MV-4-11 (cell line): ENCODE measurements at regions not wholly inside any gene's neighbourhood (a gene's known extent, or its start where the extent isn't known, plus 50 kb on each side); places are given as distances from the start of the nearest gene placed in this dataset.

ENCODE experiments used
- DNase-seq: peaks from one replicate; lab custom pipeline; 2025; lab: John Stamatoyannopoulos, UW

- no peak for DNase-seq
These were observed 112.7 kb upstream of the ITGA1 start for GRCh38 chr5:52674815-52675545.

DNA sequence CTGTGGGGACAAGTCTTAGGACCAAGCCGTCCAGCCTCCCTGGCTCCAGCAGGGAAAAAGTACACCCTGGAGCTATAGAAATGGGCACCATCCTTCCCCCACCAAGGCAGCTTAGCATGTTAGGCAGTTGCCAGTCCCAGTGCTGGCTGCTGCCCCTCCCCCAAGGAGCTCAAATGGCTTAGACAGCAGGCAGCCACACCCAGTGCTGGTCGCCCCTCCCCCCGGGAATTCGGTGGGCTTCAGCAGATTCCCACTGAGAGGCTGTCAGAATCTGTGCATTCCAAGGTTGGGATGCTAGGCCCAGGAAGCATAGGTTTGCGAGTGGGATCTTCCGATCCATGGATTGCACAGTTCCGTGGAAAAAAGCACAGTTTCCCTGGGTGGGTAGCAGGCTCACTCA, 105.2 kb upstream of the ITGA1 start:
- no peak for DNase-seq

DNA sequence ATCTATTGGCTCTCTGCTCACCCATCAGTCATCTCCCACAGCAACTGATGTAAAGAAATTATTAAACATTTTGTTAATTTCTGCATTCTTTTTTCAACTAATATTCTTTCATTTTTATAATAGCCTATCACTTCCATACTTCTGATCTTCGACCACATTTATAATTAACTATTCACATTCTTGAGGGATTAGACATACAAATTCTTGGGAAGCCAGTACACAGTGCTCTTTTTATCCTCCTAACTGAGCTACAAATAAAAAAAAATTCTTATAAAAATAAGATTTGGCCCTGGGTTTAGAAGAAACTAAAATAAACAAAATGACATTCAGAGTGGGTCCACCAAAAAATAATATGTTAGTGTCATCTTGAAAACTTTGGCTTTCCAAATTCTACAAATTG, 103.7 kb upstream of the ITGA1 start:
- DNase-seq = no peak

- no peak for DNase-seq
These were observed 102.2 kb upstream of the ITGA1 start for GRCh38 chr5:52685566-52685965.

GRCh38 chr5:52685971-52686370, 101.7 kb upstream of the ITGA1 start:
- no peak for DNase-seq

DNA sequence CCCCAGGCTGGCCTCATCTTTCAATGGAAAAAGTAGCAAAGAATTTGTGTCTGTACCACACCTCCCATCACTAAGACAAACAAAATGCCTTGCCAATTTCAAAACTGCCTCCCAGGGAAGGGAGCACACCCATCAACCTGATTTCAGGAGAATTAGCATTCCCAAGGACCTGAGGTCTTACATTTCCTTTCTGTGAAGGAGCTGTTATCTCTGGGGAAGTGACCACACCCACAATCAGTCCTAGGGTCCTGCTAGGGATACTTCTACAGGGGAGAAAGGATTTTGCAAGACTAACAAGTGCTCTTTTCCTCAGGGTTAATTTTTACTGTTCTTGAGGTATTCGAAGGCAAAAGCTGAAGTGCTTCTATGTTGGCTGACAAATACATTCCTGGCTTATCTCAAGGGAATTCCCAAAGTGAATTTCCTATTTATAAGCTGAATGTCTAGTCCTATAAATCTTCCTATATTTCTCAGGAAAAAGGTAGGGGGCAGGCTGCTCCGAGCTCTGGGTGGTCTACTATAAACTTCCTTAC, 97.4 kb upstream of the ITGA1 start:
- DNase-seq = no peak

GRCh38 chr5:52692039-52692438, 95.7 kb upstream of the ITGA1 start:
- no peak for DNase-seq

DNA sequence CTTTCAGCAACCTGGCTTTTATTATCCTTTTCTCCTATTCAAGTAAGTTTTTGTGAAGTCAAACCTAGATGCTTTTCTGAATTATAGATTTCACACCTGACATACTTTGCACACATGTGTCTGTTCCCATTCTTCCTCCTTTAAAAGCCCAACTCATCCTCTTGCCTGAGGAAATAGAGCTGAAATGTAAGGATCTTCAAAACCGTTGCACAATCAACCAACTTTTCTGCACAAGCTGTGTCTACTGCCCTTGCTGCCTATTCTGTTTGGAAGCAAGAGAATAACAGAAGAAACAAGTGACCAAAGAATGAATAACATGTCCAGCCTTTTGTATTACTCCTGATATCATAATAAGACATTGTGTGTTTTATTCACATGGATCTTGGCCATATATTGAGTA, 95.1 kb upstream of the ITGA1 start:
- DNase-seq = no peak

GRCh38 chr5:52693280-52693679, 94.4 kb upstream of the ITGA1 start:
- DNase-seq = no peak

- no peak for DNase-seq
These were observed 93.9 kb upstream of the ITGA1 start for GRCh38 chr5:52693836-52694235.

DNA sequence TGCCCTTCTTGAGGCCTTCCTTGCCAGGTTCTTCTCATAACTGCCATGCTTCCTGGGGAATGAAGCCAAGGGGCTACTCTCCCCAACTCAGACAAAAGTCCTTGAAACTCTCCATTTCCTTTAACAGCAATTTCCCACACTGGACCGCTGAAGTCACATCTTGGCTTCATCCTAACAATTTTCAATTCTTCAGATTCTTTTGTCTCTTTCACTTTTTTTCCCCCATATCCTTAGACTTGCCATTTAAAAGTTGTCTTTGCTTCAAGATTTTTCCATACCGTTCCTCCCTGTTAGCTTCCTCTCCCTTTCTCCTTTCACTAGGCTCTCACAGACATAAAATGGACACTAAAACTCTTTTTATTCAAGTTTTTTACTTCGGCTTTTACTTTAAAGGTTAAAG, 93.1 kb upstream of the ITGA1 start:
- no peak for DNase-seq

- DNase-seq = peak; percentile 40
These were observed 84.8 kb upstream of the ITGA1 start for GRCh38 chr5:52702877-52703276.

DNA sequence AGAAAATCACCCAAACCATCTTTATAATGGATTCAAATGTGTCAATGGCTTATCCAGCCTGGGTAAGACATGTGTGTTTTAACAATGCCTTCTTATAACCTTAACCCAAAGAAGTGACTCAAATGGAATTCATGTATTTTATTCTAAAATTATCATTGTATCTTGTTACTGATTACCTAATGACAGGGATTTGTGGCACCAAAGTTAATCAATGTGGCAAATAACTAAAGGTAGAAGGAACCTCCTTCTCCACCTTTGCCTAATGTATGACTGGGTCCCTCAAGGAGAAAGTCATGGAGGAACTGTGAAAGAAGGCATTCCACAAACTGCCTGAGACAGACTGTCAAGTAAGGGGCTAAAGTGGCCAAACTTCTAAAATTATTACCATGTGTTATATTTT, 84.4 kb upstream of the ITGA1 start:
- DNase-seq = no peak

GRCh38 chr5:52705720-52706119, 82.0 kb upstream of the ITGA1 start:
- peak; percentile 65 for DNase-seq

GRCh38 chr5:52706775-52707174, 80.9 kb upstream of the ITGA1 start:
- DNase-seq = no peak

DNA sequence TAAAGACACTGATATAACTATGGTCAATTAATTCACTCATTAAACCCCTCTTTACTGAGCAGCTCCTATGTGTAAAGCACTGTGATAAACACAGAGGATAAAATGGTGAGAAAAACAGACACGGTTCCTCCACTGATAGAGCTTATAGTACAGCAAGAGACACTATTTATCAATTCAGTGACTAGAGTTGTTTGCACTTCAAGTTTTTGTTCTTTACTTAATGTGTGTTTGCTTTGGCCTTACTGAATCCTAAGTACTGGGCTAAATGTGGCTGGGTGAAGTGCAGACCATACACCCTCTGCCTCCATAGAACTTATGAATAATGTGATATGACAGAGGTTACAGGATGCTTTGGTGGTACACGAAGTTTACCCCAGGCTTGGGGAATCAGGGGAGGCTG, 80.1 kb upstream of the ITGA1 start:
- no peak for DNase-seq

DNA sequence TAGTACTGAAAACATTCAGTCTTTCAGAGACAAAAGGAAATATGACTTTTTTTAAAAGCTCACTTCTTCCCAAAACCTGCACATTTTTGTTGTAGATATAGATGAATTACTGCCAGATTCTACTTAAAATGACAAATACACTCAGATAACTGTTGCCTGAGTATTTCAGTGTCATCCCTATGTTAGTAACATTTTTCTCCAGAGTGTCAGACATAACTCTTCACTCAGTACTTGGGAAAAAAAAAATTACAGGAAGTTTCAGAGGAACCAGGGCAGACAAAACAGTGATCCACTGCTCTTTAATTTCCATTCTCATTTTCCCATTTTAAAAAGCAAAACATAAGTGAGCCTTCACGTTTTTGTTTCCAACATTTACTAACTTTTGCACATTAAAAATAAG, 79.3 kb upstream of the ITGA1 start:
- DNase-seq = no peak

DNA sequence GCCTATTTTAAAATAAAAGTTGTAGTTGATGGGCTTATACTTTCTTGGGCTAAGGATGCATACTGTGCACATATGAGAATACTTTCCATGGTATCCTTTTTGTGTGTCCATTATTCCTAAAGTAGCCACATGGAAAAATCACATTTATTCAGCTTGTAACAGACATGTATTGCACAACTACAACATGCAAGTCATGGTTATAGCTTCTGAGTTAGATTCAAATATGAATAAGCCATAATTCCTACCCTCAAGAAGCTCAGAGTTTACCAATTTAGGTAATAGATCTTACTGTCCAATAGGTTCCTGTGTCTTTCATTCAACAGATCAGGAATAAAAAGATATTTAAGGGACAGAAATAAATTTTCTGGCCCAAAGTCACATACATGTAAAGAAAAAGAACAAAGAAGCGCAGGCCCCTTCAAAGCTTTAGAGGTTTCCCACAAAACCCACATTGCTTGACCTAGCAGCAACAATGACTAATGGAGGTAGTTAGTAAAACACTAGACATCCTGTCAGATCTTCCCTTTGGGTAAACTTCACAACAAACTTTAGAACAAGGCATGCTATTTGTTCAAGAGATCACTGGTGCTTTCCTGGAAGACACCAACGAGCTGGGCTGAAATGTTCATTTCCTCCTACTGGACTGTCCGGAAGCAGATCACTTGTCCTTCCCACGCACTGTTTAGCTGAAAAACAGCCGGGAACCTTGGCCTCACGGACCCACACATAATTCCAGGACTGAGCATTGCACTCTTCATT, 78.4 kb upstream of the ITGA1 start:
- DNase-seq = peak; percentile 81

DNA sequence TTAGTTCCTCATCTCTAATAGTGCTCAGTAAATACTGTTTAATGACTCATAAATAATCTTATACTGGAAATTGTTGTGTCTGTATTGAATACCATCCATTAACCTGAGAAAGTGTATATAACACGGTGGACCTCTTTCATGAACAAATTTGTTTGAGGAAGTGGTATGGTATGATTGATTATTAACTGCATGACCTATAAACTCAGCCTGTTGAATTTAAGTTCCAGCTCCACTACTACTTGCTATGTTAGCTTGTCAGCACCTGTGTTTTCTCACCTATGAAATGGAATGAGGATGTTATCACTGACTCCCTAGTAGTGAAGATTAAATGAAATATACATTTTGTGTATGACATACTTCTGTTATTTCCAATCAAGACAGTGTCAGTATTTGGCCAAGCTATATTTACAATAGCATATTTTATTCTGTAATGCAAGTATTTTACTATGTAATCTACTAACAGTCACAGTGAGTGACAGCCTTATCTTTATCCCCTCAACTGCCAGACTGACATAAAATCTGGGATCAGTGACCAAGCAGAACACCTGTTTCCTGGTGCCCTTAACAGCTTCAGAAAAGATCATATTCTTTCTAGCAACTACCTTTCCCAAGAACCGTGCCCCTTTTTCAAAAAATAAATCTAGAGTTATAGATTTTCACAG, 77.3 kb upstream of the ITGA1 start:
- DNase-seq = no peak

GRCh38 chr5:52710972-52711596, 76.6 kb upstream of the ITGA1 start:
- no peak for DNase-seq

GRCh38 chr5:52712354-52712753, 75.4 kb upstream of the ITGA1 start:
- DNase-seq = no peak

- peak; percentile 64 for DNase-seq
These were observed 62.5 kb upstream of the ITGA1 start for GRCh38 chr5:52725065-52725746.
